Endodermal cell (in vitro differentiated cells): ENCODE measurements at regions not wholly inside any gene's neighbourhood (a gene's known extent, or its start where the extent isn't known, plus 50 kb on each side); places are given as distances from the start of the nearest gene placed in this dataset.

Source experiments
- DNase-seq: peaks from one replicate; pipeline ENCODE4 v3.0.0-alpha.2; 2017
- H3K27ac ChIP-seq: 2 replicates; pipeline ENCODE4 v1.5.1; 2013; ENCODE audit warnings: mild to moderate bottlenecking, low read depth, low read length, moderate library complexity
- H3K27me3 ChIP-seq: 2 replicates; pipeline ENCODE4 v1.6.1; 2013; ENCODE audit warnings: mild to moderate bottlenecking, low read length, moderate library complexity; ENCODE audit not compliant: insufficient read depth, control insufficient read depth, poor library complexity, severe bottlenecking
- H3K36me3 ChIP-seq: 2 replicates; pipeline ENCODE4 v1.7.0; 2013; ENCODE audit warnings: mild to moderate bottlenecking, low read length, moderate library complexity; ENCODE audit not compliant: control insufficient read depth, insufficient read depth
- H3K4me1 ChIP-seq: one replicate; pipeline ENCODE4 v1.7.0; 2013; ENCODE audit warnings: low read length; ENCODE audit not compliant: control insufficient read depth, insufficient read depth
- H3K4me3 ChIP-seq: 2 replicates; pipeline ENCODE4 v1.5.1; 2013; ENCODE audit warnings: mild to moderate bottlenecking, low read length, moderate library complexity
- H3K9ac ChIP-seq: 2 replicates; pipeline ENCODE4 v1.6.1; 2013; ENCODE audit warnings: mild to moderate bottlenecking, low read length, moderate library complexity; ENCODE audit not compliant: poor library complexity, severe bottlenecking; ENCODE audit errors: extremely low read depth
- H3K9me3 ChIP-seq: 2 replicates; pipeline ENCODE4 v1.6.1; 2013; ENCODE audit warnings: mild to moderate bottlenecking, low read length, moderate library complexity; ENCODE audit not compliant: control insufficient read depth
- H3K27ac Mint-ChIP-seq: 2 replicates; pipeline ENCODE4 v1.8.0; 2020; ENCODE audit warnings: mixed read lengths
- H3K27me3 Mint-ChIP-seq: 2 replicates; pipeline ENCODE4 v1.8.0; 2021; ENCODE audit warnings: mild to moderate bottlenecking, mixed read lengths; ENCODE audit not compliant: insufficient read depth
- H3K36me3 Mint-ChIP-seq: 2 replicates; pipeline ENCODE4 v1.8.0; 2020; ENCODE audit warnings: low read depth, mixed read lengths
- H3K4me1 Mint-ChIP-seq: 2 replicates; pipeline ENCODE4 v1.8.0; 2020; ENCODE audit warnings: mixed read lengths
- H3K4me3 Mint-ChIP-seq: 2 replicates; pipeline ENCODE4 v1.8.0; 2020; ENCODE audit warnings: mild to moderate bottlenecking, moderate library complexity, mixed read lengths
- H3K9me3 Mint-ChIP-seq: 2 replicates; pipeline ENCODE4 v1.8.0; 2020; ENCODE audit warnings: mild to moderate bottlenecking, mixed read lengths
- CTCF ChIP-seq: fragments of 200-600 bp; sonication (generic); conservative IDR thresholded peaks from 2 replicates; pipeline ENCODE4 v1.5.0; 2021; ENCODE audit warnings: antibody characterized with exemption, mild to moderate bottlenecking
- WGBS, 2 experiments: methylation state at CpG; one replicate each; pipeline versions ENCODE4 v1.1.5 to v1.1.7; 2013; ENCODE audit warnings: missing lambda C conversion rate in 2 of 2, mixed read lengths in 1 of 2; ENCODE audit not compliant: insufficient coverage in 1 of 2, insufficient read length in 1 of 2; 5-methylcytosine and 5-hydroxymethylcytosine counted together

DNA sequence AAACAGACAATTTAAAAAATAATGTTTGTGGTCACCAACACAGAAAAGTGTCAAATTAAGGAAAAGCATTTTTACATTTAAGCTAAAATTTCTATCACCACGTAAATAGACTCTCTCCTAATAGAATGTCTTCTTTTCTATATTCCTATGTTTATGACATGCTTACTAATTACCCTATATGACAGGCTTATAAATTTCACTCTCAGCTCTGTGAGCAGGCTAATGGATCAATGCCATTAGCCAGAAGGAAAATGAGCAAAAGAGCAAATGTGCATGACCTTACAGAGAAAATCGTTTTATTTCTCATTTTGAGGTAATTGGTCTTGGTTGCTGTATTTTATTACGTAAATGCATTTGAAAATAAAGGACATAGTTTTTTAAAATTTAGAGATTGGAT lies 209.7 kb downstream of the TMX3 start:
- no peak overlapping the region for H3K4me3 Mint-ChIP-seq
- peaks cover 6% of the 10 kb centered on the region for H3K4me1 Mint-ChIP-seq
- Histone ChIP-seq H3K27ac (no peak overlapping the region), H3K4me3 (no peak overlapping the region), H3K9ac (no peak overlapping the region), H3K36me3 (no peaks in the 10 kb centered on the region), H3K27me3 (no peaks in the 10 kb centered on the region), H3K9me3 (no peaks in the 10 kb centered on the region), H3K4me1 (peaks cover 5% of the 10 kb centered on the region)
- no peaks in the 10 kb centered on the region for H3K36me3 Mint-ChIP-seq
- TF ChIP-seq CTCF: no peak
- no peak for DNase-seq
- H3K27me3 Mint-ChIP-seq: no peaks in the 10 kb centered on the region
- H3K9me3 Mint-ChIP-seq: no peaks in the 10 kb centered on the region
- WGBS, 2 experiments: 87 to 89% methylated on average over 3 of the region's 3 CpGs
- H3K27ac Mint-ChIP-seq: no peak overlapping the region

DNA sequence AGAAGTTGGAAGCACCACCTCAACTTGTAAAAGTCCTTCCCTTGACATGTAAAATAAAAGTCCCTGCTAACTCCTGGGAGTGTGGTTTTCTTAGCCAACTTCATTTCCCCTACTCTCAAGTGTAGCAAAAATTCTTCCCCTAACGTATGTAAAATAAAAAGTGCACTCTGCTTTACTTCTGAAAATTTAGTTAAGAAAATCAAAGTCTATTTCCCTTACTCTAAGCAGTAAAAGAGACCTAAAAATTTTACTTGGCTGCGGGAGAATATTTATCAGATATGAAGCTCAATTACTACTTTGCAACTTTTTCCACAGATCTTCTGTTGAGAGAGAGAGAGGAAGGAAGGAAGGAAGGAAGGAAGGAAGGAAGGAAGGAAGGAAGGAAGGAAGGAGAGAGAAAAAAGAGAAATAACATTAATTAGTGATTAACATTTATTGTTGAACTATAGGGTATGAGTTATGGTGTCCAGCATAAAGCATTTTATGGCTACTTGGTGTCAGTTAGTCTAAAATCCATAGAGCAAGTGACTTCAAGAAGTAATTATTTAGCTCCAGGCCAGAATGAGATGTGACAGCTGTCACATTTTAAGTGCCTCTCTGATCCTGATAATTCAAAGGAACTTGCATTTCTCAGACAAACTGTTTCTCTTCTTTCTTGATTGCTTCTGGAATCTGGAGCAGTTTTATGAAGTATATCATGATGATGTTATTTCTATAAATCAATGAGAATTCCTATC lies 210.3 kb downstream of the TMX3 start:
- H3K27ac Mint-ChIP-seq: no peak overlapping the region
- H3K4me1 Mint-ChIP-seq: peaks cover 6% of the 10 kb centered on the region
- TF ChIP-seq CTCF: no peak
- H3K27ac ChIP-seq: no peak overlapping the region
- no peaks in the 10 kb centered on the region for H3K36me3 ChIP-seq
- no peaks in the 10 kb centered on the region for H3K27me3 ChIP-seq
- H3K9me3 ChIP-seq: no peaks in the 10 kb centered on the region
- H3K9ac ChIP-seq: no peak overlapping the region
- no peak overlapping the region for H3K4me3 Mint-ChIP-seq
- H3K4me3 ChIP-seq: no peak overlapping the region
- H3K36me3 Mint-ChIP-seq: no peaks in the 10 kb centered on the region
- no peak for DNase-seq
- H3K9me3 Mint-ChIP-seq: no peaks in the 10 kb centered on the region
- WGBS, 2 experiments: 100% methylated on average over 1 to 2 of the region's 2 CpGs
- no peaks in the 10 kb centered on the region for H3K27me3 Mint-ChIP-seq
- H3K4me1 ChIP-seq: peaks cover 6% of the 10 kb centered on the region

GRCh38 chr18:68500556-68500955 lies 214.4 kb downstream of the TMX3 start:
- DNase-seq: no peak
- H3K36me3 Mint-ChIP-seq: no peaks in the 10 kb centered on the region
- H3K27ac Mint-ChIP-seq: no peak overlapping the region
- 84 to 90% methylated on average over 2 to 4 of the region's 4 CpGs for WGBS, 2 experiments
- peak overlapping the region; percentile 21 for H3K4me3 ChIP-seq
- H3K4me1 Mint-ChIP-seq: peaks cover 20% of the 10 kb centered on the region
- peaks cover 6% of the 10 kb centered on the region for H3K4me1 ChIP-seq
- no peaks in the 10 kb centered on the region for H3K36me3 ChIP-seq
- TF ChIP-seq CTCF: no peak
- H3K27me3 Mint-ChIP-seq: no peaks in the 10 kb centered on the region
- no peak overlapping the region for H3K9ac ChIP-seq
- no peaks in the 10 kb centered on the region for H3K27me3 ChIP-seq
- no peak overlapping the region for H3K27ac ChIP-seq
- no peaks in the 10 kb centered on the region for H3K9me3 ChIP-seq
- no peaks in the 10 kb centered on the region for H3K9me3 Mint-ChIP-seq
- H3K4me3 Mint-ChIP-seq: no peak overlapping the region
